Liver (tissue), 8 donors: ENCODE measurements at regions not wholly inside any gene's neighbourhood (a gene's known extent, or its start where the extent isn't known, plus 50 kb on each side); places are given as distances from the start of the nearest gene placed in this dataset.

ENCODE experiments used
- DNase-seq: peaks from one replicate; pipeline ENCODE4 v3.0.0-alpha.2; 2017; ENCODE audit warnings: low spot score
- H3K27ac ChIP-seq, 2 donors: one replicate each; pipeline ENCODE4 v1.7.0; 2013; ENCODE audit warnings: inconsistent platforms in 2 of 2, low read length in 2 of 2, control low read depth in 1 of 2, low read depth in 1 of 2, mild to moderate bottlenecking in 1 of 2
- H3K27me3 ChIP-seq, 4 donors: one replicate each; pipeline versions ENCODE4 v1.6.1 to v1.7.0; 2013; ENCODE audit warnings: low read length in 3 of 4, inconsistent platforms in 1 of 4, mild to moderate bottlenecking in 1 of 4, moderate library complexity in 1 of 4; ENCODE audit not compliant: control insufficient read depth in 4 of 4, insufficient read depth in 4 of 4
- H3K36me3 ChIP-seq, 4 donors: one replicate each; pipeline versions ENCODE4 v1.6.1 to v1.7.0; 2013; ENCODE audit warnings: low read length in 3 of 4, mild to moderate bottlenecking in 3 of 4, low read depth in 1 of 4, moderate library complexity in 1 of 4; ENCODE audit not compliant: control insufficient read depth in 4 of 4, insufficient read depth in 3 of 4
- H3K4me1 ChIP-seq, 4 donors: one replicate each; pipeline versions ENCODE4 v1.6.1 to v1.7.0; 2013; ENCODE audit warnings: low read length in 3 of 4, mild to moderate bottlenecking in 3 of 4, moderate library complexity in 1 of 4; ENCODE audit not compliant: control insufficient read depth in 4 of 4, insufficient read depth in 4 of 4
- H3K4me3 ChIP-seq, 3 donors: one replicate each; pipeline versions ENCODE4 v1.6.1 to v1.7.0; 2013; ENCODE audit warnings: low read length in 3 of 3, control low read depth in 1 of 3, low read depth in 1 of 3, mild to moderate bottlenecking in 1 of 3
- H3K9ac ChIP-seq, 2 donors: one replicate each; pipeline ENCODE4 v1.7.0; 2013; ENCODE audit warnings: low read length in 2 of 2, mild to moderate bottlenecking in 2 of 2, moderate library complexity in 2 of 2, control low read depth in 1 of 2, low read depth in 1 of 2
- H3K9me3 ChIP-seq, 4 donors: one replicate each; pipeline versions ENCODE4 v1.6.1 to v1.7.0; 2013; ENCODE audit warnings: low read length in 3 of 4; ENCODE audit not compliant: control insufficient read depth in 4 of 4
- EGR1 ChIP-seq, 2 donors: IDR thresholded peaks; 2 replicates each; pipeline ENCODE4 v1.6.1; 2016 to 2018; ENCODE audit warnings: antibody characterized with exemption in 2 of 2, low read depth in 2 of 2
- FOXA1 ChIP-seq: IDR thresholded peaks from 2 replicates; pipeline ENCODE4 v1.6.1; 2016; ENCODE audit warnings: antibody characterized with exemption
- FOXA2 ChIP-seq: IDR thresholded peaks from 2 replicates; pipeline ENCODE4 v1.6.1; 2016; ENCODE audit warnings: antibody characterized with exemption
- GABPA ChIP-seq, 2 donors: IDR thresholded peaks in 1 of 2; conservative IDR thresholded peaks in 1 of 2; 2 replicates each; pipeline ENCODE4 v1.6.1; 2016; ENCODE audit warnings: antibody characterized with exemption in 2 of 2, mild to moderate bottlenecking in 1 of 2, moderate library complexity in 1 of 2
- HNF4A ChIP-seq, 2 donors: conservative IDR thresholded peaks; 2 replicates each; pipeline ENCODE4 v1.6.1; 2016; ENCODE audit warnings: antibody characterized with exemption in 2 of 2, mild to moderate bottlenecking in 2 of 2
- HNF4G ChIP-seq: IDR thresholded peaks from 2 replicates; pipeline ENCODE4 v1.6.1; 2016; ENCODE audit warnings: antibody characterized with exemption
- JUND ChIP-seq, 2 donors: IDR thresholded peaks; 2 replicates each; pipeline ENCODE4 v1.6.1; 2016; ENCODE audit warnings: antibody characterized with exemption in 2 of 2
- NR2F2 ChIP-seq: IDR thresholded peaks from 2 replicates; pipeline ENCODE4 v1.6.1; 2016; ENCODE audit warnings: antibody characterized with exemption
- RAD21 ChIP-seq, 2 donors: IDR thresholded peaks; 2 replicates each; pipeline ENCODE4 v1.6.1; 2016; ENCODE audit warnings: antibody characterized with exemption in 2 of 2, mild to moderate bottlenecking in 2 of 2
- RXRA ChIP-seq, 2 donors: IDR thresholded peaks; 2 replicates each; pipeline ENCODE4 v1.6.1; 2017 to 2018; ENCODE audit warnings: antibody characterized with exemption in 2 of 2, mild to moderate bottlenecking in 1 of 2
- SP1 ChIP-seq: IDR thresholded peaks from 2 replicates; pipeline ENCODE4 v1.6.1; 2018; ENCODE audit warnings: antibody characterized with exemption, mild to moderate bottlenecking
- TAF1 ChIP-seq: conservative IDR thresholded peaks from 2 replicates; pipeline ENCODE4 v1.6.1; 2016; ENCODE audit warnings: antibody characterized with exemption, mild to moderate bottlenecking
- YY1 ChIP-seq: IDR thresholded peaks from 2 replicates; pipeline ENCODE4 v1.6.1; 2016; ENCODE audit warnings: antibody characterized with exemption, mild to moderate bottlenecking
- ZBTB33 ChIP-seq: IDR thresholded peaks from 2 replicates; pipeline ENCODE4 v1.6.1; 2016; ENCODE audit warnings: antibody characterized with exemption
- whole genome bisulfite sequencing: extraction: QIAGEN DNeasy Blood & Tissue Kit; methylation state at CpG from one replicate; pipeline ENCODE4 v1.1.7; 2013; 5-methylcytosine and 5-hydroxymethylcytosine counted together
- TF ChIP-seq, protein P1 (sequence below): IDR thresholded peaks from 2 replicates; pipeline ENCODE4 v1.6.1; 2016; ENCODE audit warnings: antibody characterized with exemption, mild to moderate bottlenecking
- TF ChIP-seq, protein P2 (sequence below): fragments of 150-350 bp; IDR thresholded peaks from 2 replicates; pipeline ENCODE4 v1.5.1; 2017; ENCODE audit warnings: improper control_type of control experiment, low read depth, low read length; ENCODE audit not compliant: missing input control
- TF ChIP-seq, protein P3 (sequence below): IDR thresholded peaks from 2 replicates; pipeline ENCODE4 v1.6.1; 2016; ENCODE audit warnings: antibody characterized with exemption
- TF ChIP-seq, protein P4 (sequence below): IDR thresholded peaks from 2 replicates; pipeline ENCODE4 v1.6.1; 2016; ENCODE audit warnings: antibody characterized with exemption
- donor health status: healthy.
- donor health status: healthy.
- donor health status: healthy.
- donor health status: healthy.
- donor health status: healthy.

DNA sequence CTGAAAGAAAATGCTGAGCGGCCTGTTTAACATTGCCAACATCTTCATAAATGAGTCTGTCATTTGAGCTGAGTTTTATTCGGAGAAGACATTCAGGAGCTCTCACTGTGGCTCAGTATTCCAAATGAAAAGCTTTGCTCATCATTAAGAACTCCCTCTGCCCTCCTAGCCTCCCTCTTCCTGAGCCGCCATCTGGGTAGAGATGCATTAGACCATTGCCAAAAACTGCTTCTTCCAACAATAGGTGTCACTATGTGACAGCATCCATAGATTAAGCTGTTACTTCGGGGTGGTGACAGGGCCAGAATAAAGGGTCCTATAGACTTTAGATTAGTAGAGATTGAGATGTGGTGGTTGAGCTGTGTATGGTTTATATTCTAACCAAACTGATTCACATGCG is 501.4 kb upstream of the NR2F2 start:
- Histone ChIP-seq H3K9me3 (no peaks in the 10 kb centered on the region), H3K9ac (no peak overlapping the region), H3K27me3 (no peaks in the 10 kb centered on the region), H3K27ac (no peak overlapping the region), H3K4me3 (no peak overlapping the region), H3K4me1 (no peaks in the 10 kb centered on the region), H3K36me3 (peaks cover 0 to 1% (median 0%) of the 10 kb centered on the region in 4 donors)
- 87% methylated on average over 5 of the region's 5 CpGs for WGBS
- no peak for DNase-seq
- TF ChIP-seq, protein P1, sequence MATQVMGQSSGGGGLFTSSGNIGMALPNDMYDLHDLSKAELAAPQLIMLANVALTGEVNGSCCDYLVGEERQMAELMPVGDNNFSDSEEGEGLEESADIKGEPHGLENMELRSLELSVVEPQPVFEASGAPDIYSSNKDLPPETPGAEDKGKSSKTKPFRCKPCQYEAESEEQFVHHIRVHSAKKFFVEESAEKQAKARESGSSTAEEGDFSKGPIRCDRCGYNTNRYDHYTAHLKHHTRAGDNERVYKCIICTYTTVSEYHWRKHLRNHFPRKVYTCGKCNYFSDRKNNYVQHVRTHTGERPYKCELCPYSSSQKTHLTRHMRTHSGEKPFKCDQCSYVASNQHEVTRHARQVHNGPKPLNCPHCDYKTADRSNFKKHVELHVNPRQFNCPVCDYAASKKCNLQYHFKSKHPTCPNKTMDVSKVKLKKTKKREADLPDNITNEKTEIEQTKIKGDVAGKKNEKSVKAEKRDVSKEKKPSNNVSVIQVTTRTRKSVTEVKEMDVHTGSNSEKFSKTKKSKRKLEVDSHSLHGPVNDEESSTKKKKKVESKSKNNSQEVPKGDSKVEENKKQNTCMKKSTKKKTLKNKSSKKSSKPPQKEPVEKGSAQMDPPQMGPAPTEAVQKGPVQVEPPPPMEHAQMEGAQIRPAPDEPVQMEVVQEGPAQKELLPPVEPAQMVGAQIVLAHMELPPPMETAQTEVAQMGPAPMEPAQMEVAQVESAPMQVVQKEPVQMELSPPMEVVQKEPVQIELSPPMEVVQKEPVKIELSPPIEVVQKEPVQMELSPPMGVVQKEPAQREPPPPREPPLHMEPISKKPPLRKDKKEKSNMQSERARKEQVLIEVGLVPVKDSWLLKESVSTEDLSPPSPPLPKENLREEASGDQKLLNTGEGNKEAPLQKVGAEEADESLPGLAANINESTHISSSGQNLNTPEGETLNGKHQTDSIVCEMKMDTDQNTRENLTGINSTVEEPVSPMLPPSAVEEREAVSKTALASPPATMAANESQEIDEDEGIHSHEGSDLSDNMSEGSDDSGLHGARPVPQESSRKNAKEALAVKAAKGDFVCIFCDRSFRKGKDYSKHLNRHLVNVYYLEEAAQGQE, result no peak
- TF ChIP-seq, protein P2, sequence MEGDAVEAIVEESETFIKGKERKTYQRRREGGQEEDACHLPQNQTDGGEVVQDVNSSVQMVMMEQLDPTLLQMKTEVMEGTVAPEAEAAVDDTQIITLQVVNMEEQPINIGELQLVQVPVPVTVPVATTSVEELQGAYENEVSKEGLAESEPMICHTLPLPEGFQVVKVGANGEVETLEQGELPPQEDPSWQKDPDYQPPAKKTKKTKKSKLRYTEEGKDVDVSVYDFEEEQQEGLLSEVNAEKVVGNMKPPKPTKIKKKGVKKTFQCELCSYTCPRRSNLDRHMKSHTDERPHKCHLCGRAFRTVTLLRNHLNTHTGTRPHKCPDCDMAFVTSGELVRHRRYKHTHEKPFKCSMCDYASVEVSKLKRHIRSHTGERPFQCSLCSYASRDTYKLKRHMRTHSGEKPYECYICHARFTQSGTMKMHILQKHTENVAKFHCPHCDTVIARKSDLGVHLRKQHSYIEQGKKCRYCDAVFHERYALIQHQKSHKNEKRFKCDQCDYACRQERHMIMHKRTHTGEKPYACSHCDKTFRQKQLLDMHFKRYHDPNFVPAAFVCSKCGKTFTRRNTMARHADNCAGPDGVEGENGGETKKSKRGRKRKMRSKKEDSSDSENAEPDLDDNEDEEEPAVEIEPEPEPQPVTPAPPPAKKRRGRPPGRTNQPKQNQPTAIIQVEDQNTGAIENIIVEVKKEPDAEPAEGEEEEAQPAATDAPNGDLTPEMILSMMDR, result no peak

DNA sequence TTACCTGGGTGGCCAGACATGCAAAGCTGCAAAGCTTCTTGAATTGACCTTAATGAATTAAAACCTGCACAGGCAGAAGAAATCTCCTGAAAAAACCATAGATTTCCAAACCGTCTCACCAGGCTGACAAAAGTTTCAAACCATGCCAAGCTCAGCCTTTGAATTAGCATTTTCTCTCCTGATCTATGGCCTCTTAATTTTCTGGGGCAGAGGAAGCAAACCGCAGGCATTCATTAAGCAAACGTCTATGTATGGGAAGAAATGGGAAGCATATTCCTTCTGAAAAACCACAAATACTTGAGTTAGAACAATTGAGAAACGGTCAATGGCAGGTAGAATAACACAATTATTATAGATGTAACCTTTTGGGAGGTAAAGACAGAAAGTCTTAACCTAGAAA is 500.2 kb upstream of the NR2F2 start:
- peaks cover 0 to 2% (median 0%) of the 10 kb centered on the region in 4 donors for H3K9me3 ChIP-seq
- peaks cover 0 to 1% (median 0%) of the 10 kb centered on the region in 4 donors for H3K36me3 ChIP-seq
- TF ChIP-seq YY1, result no peak
- no peak for TF ChIP-seq FOXA2
- no peak for TF ChIP-seq GABPA (IDR thresholded peaks at IDR 0.05 in 1 of 2, conservative IDR thresholded peaks at IDR 0.05 in 1 of 2)
- TF ChIP-seq, protein P3, sequence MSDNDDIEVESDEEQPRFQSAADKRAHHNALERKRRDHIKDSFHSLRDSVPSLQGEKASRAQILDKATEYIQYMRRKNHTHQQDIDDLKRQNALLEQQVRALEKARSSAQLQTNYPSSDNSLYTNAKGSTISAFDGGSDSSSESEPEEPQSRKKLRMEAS, result no peak
- no peak for TF ChIP-seq HNF4A (conservative IDR thresholded peaks at IDR 0.05)
- TF ChIP-seq, protein P1, result no peak
- TF ChIP-seq, protein P4, sequence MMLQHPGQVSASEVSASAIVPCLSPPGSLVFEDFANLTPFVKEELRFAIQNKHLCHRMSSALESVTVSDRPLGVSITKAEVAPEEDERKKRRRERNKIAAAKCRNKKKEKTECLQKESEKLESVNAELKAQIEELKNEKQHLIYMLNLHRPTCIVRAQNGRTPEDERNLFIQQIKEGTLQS, result no peak
- TF ChIP-seq RXRA (IDR thresholded peaks at IDR 0.05), result no peak
- TF ChIP-seq, protein P2, result no peak
- TF ChIP-seq JUND (IDR thresholded peaks at IDR 0.05), result no peak
- no peak for TF ChIP-seq SP1
- TF ChIP-seq TAF1, result no peak
- no peak for TF ChIP-seq EGR1 (IDR thresholded peaks at IDR 0.05; ENCODE audit: low read depth in 2 of 2)
- no peak for TF ChIP-seq FOXA1
- no peak for TF ChIP-seq HNF4G
- no peak for TF ChIP-seq ZBTB33
- no peak for TF ChIP-seq RAD21 (IDR thresholded peaks at IDR 0.05)
- no peak for TF ChIP-seq NR2F2
- 90% methylated on average over 4 of the region's 4 CpGs for WGBS
- H3K9ac ChIP-seq, result no peak overlapping the region
- no peak overlapping the region for H3K27ac ChIP-seq
- H3K27me3 ChIP-seq, result no peaks in the 10 kb centered on the region
- no peak for DNase-seq
- H3K4me1 ChIP-seq, result no peaks in the 10 kb centered on the region
- no peak overlapping the region for H3K4me3 ChIP-seq
